ENCODE measurements at regions not wholly inside any gene's neighbourhood (a gene's known extent, or its start where the extent isn't known, plus 50 kb on each side); places are given as distances from the start of the nearest gene placed in this dataset.

DNA sequence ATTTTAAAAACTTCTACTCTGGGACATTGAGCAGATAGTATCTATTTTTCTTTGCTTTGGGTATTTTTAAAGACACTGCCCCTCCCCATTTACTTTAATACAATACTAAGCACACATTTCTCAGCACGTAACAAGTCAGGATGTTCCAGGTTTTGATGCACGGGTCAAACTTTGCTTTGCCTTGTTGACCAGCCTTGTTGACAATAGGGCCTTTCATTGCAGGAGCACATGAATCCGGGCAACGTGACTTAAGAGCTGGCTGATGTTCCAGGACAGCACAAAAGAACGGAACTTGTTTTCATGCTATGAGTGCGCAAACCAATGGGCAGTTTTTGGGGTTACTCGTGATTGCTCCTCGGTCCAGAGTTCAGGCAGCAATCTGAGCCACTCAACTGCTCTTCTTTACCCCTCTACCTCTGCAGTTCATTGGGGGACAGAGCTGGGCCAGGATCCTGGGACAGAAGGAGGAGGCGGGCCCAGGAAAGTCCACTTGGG lies 78.6 kb upstream of the SLC22A16 start:
- TF ChIP-seq, protein P1, sequence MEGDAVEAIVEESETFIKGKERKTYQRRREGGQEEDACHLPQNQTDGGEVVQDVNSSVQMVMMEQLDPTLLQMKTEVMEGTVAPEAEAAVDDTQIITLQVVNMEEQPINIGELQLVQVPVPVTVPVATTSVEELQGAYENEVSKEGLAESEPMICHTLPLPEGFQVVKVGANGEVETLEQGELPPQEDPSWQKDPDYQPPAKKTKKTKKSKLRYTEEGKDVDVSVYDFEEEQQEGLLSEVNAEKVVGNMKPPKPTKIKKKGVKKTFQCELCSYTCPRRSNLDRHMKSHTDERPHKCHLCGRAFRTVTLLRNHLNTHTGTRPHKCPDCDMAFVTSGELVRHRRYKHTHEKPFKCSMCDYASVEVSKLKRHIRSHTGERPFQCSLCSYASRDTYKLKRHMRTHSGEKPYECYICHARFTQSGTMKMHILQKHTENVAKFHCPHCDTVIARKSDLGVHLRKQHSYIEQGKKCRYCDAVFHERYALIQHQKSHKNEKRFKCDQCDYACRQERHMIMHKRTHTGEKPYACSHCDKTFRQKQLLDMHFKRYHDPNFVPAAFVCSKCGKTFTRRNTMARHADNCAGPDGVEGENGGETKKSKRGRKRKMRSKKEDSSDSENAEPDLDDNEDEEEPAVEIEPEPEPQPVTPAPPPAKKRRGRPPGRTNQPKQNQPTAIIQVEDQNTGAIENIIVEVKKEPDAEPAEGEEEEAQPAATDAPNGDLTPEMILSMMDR (IDR thresholded peaks at IDR 0.05; ENCODE audit: borderline replicate concordance, extremely low read depth, insufficient read depth), result no peak
- no peak for FAIRE-seq
- Histone ChIP-seq H3K4me3 (ENCODE audit: low read length in 3 of 3) (no peak overlapping the region), H3K9ac (ENCODE audit: low read length in 3 of 3) (no peak overlapping the region), H3K27ac (ENCODE audit: low read depth in 2 of 2, low read length in 2 of 2) (no peak overlapping the region), H3K4me1 (ENCODE audit: control insufficient read depth in 2 of 3, insufficient read depth in 2 of 3, low read depth in 1 of 3, low read length in 3 of 3) (peaks cover 0 to 3% (median 0%) of the 10 kb centered on the region in 3 donors), H3K36me3 (ENCODE audit: control insufficient read depth in 2 of 3, insufficient read depth in 3 of 3, low read length in 3 of 3) (no peaks in the 10 kb centered on the region), H3K9me3 (ENCODE audit: control insufficient read depth in 2 of 3, insufficient read depth in 1 of 3, low read length in 3 of 3) (no peaks in the 10 kb centered on the region), H3K27me3 (ENCODE audit: control insufficient read depth, insufficient read depth, low read length) (no peaks in the 10 kb centered on the region)
- intact Hi-C loops (cut with DNase I), result no loop called here
- no peak for DNase-seq

DNA sequence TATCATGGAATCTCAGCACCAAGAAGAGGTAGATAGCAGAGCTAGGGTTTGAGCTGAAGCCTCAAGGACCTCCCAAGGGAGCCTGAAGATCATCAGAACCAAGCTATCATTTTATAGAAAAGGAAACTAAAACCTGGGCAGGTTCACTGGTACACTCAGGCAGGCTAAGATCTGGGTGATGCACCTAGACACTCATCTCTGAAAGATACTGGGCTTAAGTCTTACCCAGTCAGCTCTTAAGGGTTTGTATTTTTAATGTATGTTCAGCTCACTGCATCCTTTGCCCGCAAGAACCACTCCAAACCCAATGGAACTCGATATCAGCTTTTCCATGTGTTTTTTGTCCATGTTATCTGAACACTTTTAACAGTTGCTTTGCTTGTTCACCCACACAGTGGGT lies 78.0 kb upstream of the SLC22A16 start:
- H3K27ac ChIP-seq (ENCODE audit: low read depth in 2 of 2, low read length in 2 of 2), result no peak overlapping the region
- no peaks in the 10 kb centered on the region for H3K27me3 ChIP-seq (ENCODE audit: control insufficient read depth, insufficient read depth, low read length)
- no peaks in the 10 kb centered on the region for H3K36me3 ChIP-seq (ENCODE audit: control insufficient read depth in 2 of 3, insufficient read depth in 3 of 3, low read length in 3 of 3)
- TF ChIP-seq, protein P1 (IDR thresholded peaks at IDR 0.05; ENCODE audit: borderline replicate concordance, extremely low read depth, insufficient read depth), result no peak
- FAIRE-seq (no peak), DNase-seq (no peak)
- H3K9ac ChIP-seq (ENCODE audit: low read length in 3 of 3), result no peak overlapping the region
- no peaks in the 10 kb centered on the region for H3K9me3 ChIP-seq (ENCODE audit: control insufficient read depth in 2 of 3, insufficient read depth in 1 of 3, low read length in 3 of 3)
- intact Hi-C loops (cut with DNase I), result no loop called here
- no peak overlapping the region for H3K4me3 ChIP-seq (ENCODE audit: low read length in 3 of 3)
- H3K4me1 ChIP-seq (ENCODE audit: control insufficient read depth in 2 of 3, insufficient read depth in 2 of 3, low read depth in 1 of 3, low read length in 3 of 3), result peaks cover 0 to 3% (median 0%) of the 10 kb centered on the region in 3 donors

DNA sequence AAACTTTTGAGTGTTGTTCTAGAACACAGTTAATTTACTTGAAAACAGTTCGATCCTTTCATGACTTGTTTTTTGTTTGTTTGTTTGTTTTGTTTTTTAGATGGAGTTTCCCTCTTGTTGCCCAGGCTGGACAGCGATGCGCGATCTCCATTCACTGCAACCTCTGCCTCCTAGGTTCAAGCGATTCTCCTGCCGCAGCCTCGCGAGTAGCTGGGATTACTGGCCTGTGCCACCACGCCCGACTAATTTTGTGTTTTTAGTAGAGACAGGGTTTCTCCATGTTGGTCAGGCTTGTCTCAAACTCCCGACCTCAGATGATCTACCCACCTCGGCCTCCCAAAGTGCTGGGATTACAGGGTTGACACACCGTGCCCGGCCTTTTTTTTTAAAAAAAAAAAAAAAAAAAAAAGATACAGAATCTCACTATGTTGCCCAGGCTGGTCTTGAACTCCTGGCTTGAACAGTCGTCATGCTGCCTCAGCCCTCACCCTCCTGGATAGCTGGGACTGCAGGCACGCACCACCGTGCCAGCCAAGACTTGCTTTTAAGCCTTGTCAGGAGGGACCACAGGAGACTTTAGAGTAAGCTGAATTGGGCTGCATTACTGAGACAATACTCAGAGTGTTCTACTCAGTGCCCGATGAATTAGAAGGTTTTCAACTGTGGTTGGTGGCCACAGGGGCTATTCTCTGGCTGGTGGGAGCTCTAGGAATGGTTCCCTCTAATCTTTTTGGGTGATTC lies 76.7 kb upstream of the SLC22A16 start:
- TF ChIP-seq, protein P1 (IDR thresholded peaks at IDR 0.05; ENCODE audit: borderline replicate concordance, extremely low read depth, insufficient read depth), result no peak
- Histone ChIP-seq H3K9me3 (ENCODE audit: control insufficient read depth in 2 of 3, insufficient read depth in 1 of 3, low read length in 3 of 3) (no peaks in the 10 kb centered on the region), H3K27me3 (ENCODE audit: control insufficient read depth, insufficient read depth, low read length) (no peaks in the 10 kb centered on the region), H3K27ac (ENCODE audit: low read depth in 2 of 2, low read length in 2 of 2) (no peak overlapping the region), H3K4me3 (ENCODE audit: low read length in 3 of 3) (no peak overlapping the region), H3K36me3 (ENCODE audit: control insufficient read depth in 2 of 3, insufficient read depth in 3 of 3, low read length in 3 of 3) (no peaks in the 10 kb centered on the region), H3K4me1 (ENCODE audit: control insufficient read depth in 2 of 3, insufficient read depth in 2 of 3, low read depth in 1 of 3, low read length in 3 of 3) (no peaks in the 10 kb centered on the region), H3K9ac (ENCODE audit: low read length in 3 of 3) (no peak overlapping the region)
- FAIRE-seq, result no peak
- DNase-seq, result no peak
- intact Hi-C loops (cut with DNase I), result no loop called here

All from kidney (tissue), 13 donors.